Astrocyte (in vitro differentiated cells and primary cell): ENCODE measurements at regions not wholly inside any gene's neighbourhood (a gene's known extent, or its start where the extent isn't known, plus 50 kb on each side); places are given as distances from the start of the nearest gene placed in this dataset.

Source experiments
- DNase-seq: peaks from one replicate; pipeline ENCODE4 v3.0.0-alpha.2; 2010; ENCODE audit warnings: low read depth
- FAIRE-seq: peaks from 2 replicates; lab custom pipeline; 2011; peaks lifted over from hg19 to GRCh38; lab: Jason Lieb, UNC
- H2AFZ ChIP-seq: 2 replicates; pipeline ENCODE4 v1.6.0; 2012; ENCODE audit warnings: low read depth, low read length, inconsistent platforms
- H3K27ac ChIP-seq: 2 replicates; pipeline ENCODE4 v1.5.1; 2011; ENCODE audit warnings: low read depth, low read length, inconsistent platforms
- H3K27me3 ChIP-seq: 2 replicates; pipeline ENCODE4 v1.6.0; 2011; ENCODE audit warnings: low read length, inconsistent platforms; ENCODE audit not compliant: insufficient read depth
- H3K36me3 ChIP-seq: 2 replicates; pipeline ENCODE4 v1.5.1; 2011; ENCODE audit warnings: low read length, inconsistent platforms; ENCODE audit not compliant: insufficient read depth
- H3K4me1 ChIP-seq: 2 replicates; pipeline ENCODE4 v1.5.1; 2011; ENCODE audit warnings: low read length, inconsistent platforms; ENCODE audit not compliant: insufficient read depth
- H3K4me2 ChIP-seq: 2 replicates; pipeline ENCODE4 v1.6.0; 2012; ENCODE audit warnings: low read length, inconsistent platforms
- H3K4me3 ChIP-seq: 2 replicates; pipeline ENCODE4 v1.5.1; 2011; ENCODE audit warnings: low read depth, mild to moderate bottlenecking, low read length, inconsistent platforms; ENCODE audit not compliant: insufficient read depth
- H3K79me2 ChIP-seq: 2 replicates; pipeline ENCODE4 v1.6.0; 2012; ENCODE audit warnings: mild to moderate bottlenecking, low read length, inconsistent platforms; ENCODE audit not compliant: insufficient read depth
- H3K9ac ChIP-seq: 2 replicates; pipeline ENCODE4 v1.6.0; 2012; ENCODE audit warnings: mild to moderate bottlenecking, low read length, inconsistent platforms
- H3K9me3 ChIP-seq: 2 replicates; pipeline ENCODE4 v1.5.1; 2012; ENCODE audit warnings: low read depth, mild to moderate bottlenecking, low read length, inconsistent platforms; ENCODE audit not compliant: insufficient read depth
- H4K20me1 ChIP-seq: 2 replicates; pipeline ENCODE4 v1.6.0; 2012; ENCODE audit warnings: low read length, inconsistent platforms; ENCODE audit not compliant: insufficient read depth
- H3K27ac Mint-ChIP-seq: one replicate; pipeline ENCODE4 v1.8.0; 2021; ENCODE audit warnings: mild to moderate bottlenecking, mixed read lengths; ENCODE audit not compliant: unreplicated experiment
- H3K27me3 Mint-ChIP-seq: one replicate; pipeline ENCODE4 v1.8.0; 2021; ENCODE audit warnings: low read depth, mixed read lengths; ENCODE audit not compliant: unreplicated experiment
- H3K36me3 Mint-ChIP-seq: one replicate; pipeline ENCODE4 v1.8.0; 2021; ENCODE audit warnings: low read depth, mixed read lengths; ENCODE audit not compliant: unreplicated experiment
- H3K4me1 Mint-ChIP-seq: one replicate; pipeline ENCODE4 v1.8.0; 2021; ENCODE audit warnings: low read depth, mixed read lengths; ENCODE audit not compliant: unreplicated experiment
- H3K4me3 Mint-ChIP-seq: one replicate; pipeline ENCODE4 v1.8.0; 2021; ENCODE audit warnings: mild to moderate bottlenecking, moderate library complexity, mixed read lengths; ENCODE audit not compliant: unreplicated experiment
- H3K9me3 Mint-ChIP-seq: one replicate; pipeline ENCODE4 v1.8.0; 2021; ENCODE audit warnings: mild to moderate bottlenecking, mixed read lengths; ENCODE audit not compliant: unreplicated experiment
- CTCF ChIP-seq: IDR thresholded peaks from 2 replicates; pipeline ENCODE4 v1.5.1; 2011; ENCODE audit warnings: low read depth, mild to moderate bottlenecking, inconsistent platforms, low read length, moderate library complexity; ENCODE audit not compliant: insufficient read depth
- EZH2 ChIP-seq: IDR thresholded peaks from 2 replicates; pipeline ENCODE4 v1.6.1; 2012; ENCODE audit warnings: mild to moderate bottlenecking, low read length, inconsistent platforms; ENCODE audit not compliant: insufficient read depth

- Histone ChIP-seq H3K36me3 (no peaks in the 10 kb centered on the region), H3K9me3 (no peaks in the 10 kb centered on the region), H3K79me2 (no peaks in the 10 kb centered on the region), H4K20me1 (no peaks in the 10 kb centered on the region), H2AFZ (no peak overlapping the region), H3K27me3 (no peaks in the 10 kb centered on the region), H3K4me2 (no peak overlapping the region), H3K4me3 (no peak overlapping the region), H3K4me1 (no peaks in the 10 kb centered on the region), H3K27ac (no peak overlapping the region), H3K9ac (no peak overlapping the region)
- H3K36me3 Mint-ChIP-seq = no peaks in the 10 kb centered on the region
- H3K4me3 Mint-ChIP-seq = no peak overlapping the region
- DNase-seq (no peak), FAIRE-seq (no peak)
- peaks cover 7% of the 10 kb centered on the region for H3K4me1 Mint-ChIP-seq
- no peak for TF ChIP-seq EZH2
- TF ChIP-seq CTCF = no peak
- H3K9me3 Mint-ChIP-seq = peaks cover 2% of the 10 kb centered on the region
- no peaks in the 10 kb centered on the region for H3K27me3 Mint-ChIP-seq
- H3K27ac Mint-ChIP-seq = no peak overlapping the region
These were observed 117.3 kb upstream of the CDH12 start for GRCh38 chr5:22970491-22970890.

- Histone ChIP-seq H3K4me3 (no peak overlapping the region), H3K79me2 (no peaks in the 10 kb centered on the region), H3K4me1 (no peaks in the 10 kb centered on the region), H3K36me3 (no peaks in the 10 kb centered on the region), H3K9ac (no peak overlapping the region), H3K9me3 (no peaks in the 10 kb centered on the region), H2AFZ (no peak overlapping the region), H3K27me3 (no peaks in the 10 kb centered on the region), H4K20me1 (no peaks in the 10 kb centered on the region), H3K27ac (no peak overlapping the region), H3K4me2 (no peak overlapping the region)
- Mint-ChIP-seq H3K4me1 (peaks cover 7% of the 10 kb centered on the region), H3K27ac (no peak overlapping the region), H3K36me3 (no peaks in the 10 kb centered on the region), H3K27me3 (no peaks in the 10 kb centered on the region), H3K4me3 (no peak overlapping the region), H3K9me3 (peaks cover 2% of the 10 kb centered on the region)
- TF ChIP-seq CTCF = no peak
- TF ChIP-seq EZH2 = no peak
- DNase-seq (no peak), FAIRE-seq (no peak)
These were observed 115.2 kb upstream of the CDH12 start for GRCh38 chr5:22968386-22968785.

- Mint-ChIP-seq H3K27me3 (no peaks in the 10 kb centered on the region), H3K4me1 (peaks cover 7% of the 10 kb centered on the region), H3K4me3 (no peak overlapping the region), H3K27ac (no peak overlapping the region), H3K36me3 (no peaks in the 10 kb centered on the region), H3K9me3 (peaks cover 2% of the 10 kb centered on the region)
- H4K20me1 ChIP-seq = no peaks in the 10 kb centered on the region
- no peak for FAIRE-seq
- H3K27ac ChIP-seq = no peak overlapping the region
- H3K27me3 ChIP-seq = no peaks in the 10 kb centered on the region
- H2AFZ ChIP-seq = no peak overlapping the region
- H3K4me1 ChIP-seq = no peaks in the 10 kb centered on the region
- H3K4me3 ChIP-seq = no peak overlapping the region
- H3K4me2 ChIP-seq = no peak overlapping the region
- DNase-seq = no peak
- H3K36me3 ChIP-seq = no peaks in the 10 kb centered on the region
- no peak overlapping the region for H3K9ac ChIP-seq
- no peaks in the 10 kb centered on the region for H3K9me3 ChIP-seq
- H3K79me2 ChIP-seq = no peaks in the 10 kb centered on the region
- TF ChIP-seq CTCF (no peak), EZH2 (no peak)
These were observed 112.8 kb upstream of the CDH12 start for GRCh38 chr5:22965960-22966359.
